Tongue (tissue), 1 donor: ENCODE measurements at regions not wholly inside any gene's neighbourhood (a gene's known extent, or its start where the extent isn't known, plus 50 kb on each side); places are given as distances from the start of the nearest gene placed in this dataset.

Experiments
- DNase-seq: peaks from one replicate; pipeline ENCODE4 v3.0.0-alpha.2; 2015

GRCh38 chr13:21757763-21758162, 86.9 kb downstream of the FGF9 start:
- no peak for DNase-seq

- DNase-seq: no peak
These were observed 87.6 kb downstream of the FGF9 start for GRCh38 chr13:21758441-21758840.

- no peak for DNase-seq
These were observed 88.6 kb downstream of the FGF9 start for GRCh38 chr13:21759463-21759862.

GRCh38 chr13:21759911-21760310, 89.0 kb downstream of the FGF9 start:
- DNase-seq: no peak

GRCh38 chr13:21761770-21762169, 90.9 kb downstream of the FGF9 start:
- DNase-seq: no peak

GRCh38 chr13:21762512-21762911, 91.6 kb downstream of the FGF9 start:
- DNase-seq: no peak

- no peak for DNase-seq
These were observed 96.2 kb downstream of the FGF9 start for GRCh38 chr13:21767032-21767431.

GRCh38 chr13:21771075-21771474, 100.2 kb downstream of the FGF9 start:
- DNase-seq: no peak

- DNase-seq: no peak
These were observed 106.3 kb downstream of the FGF9 start for GRCh38 chr13:21777166-21777565.

- DNase-seq: peak; percentile 48
These were observed 106.9 kb downstream of the FGF9 start for GRCh38 chr13:21777813-21778212.

- DNase-seq: no peak
These were observed 111.9 kb downstream of the FGF9 start for GRCh38 chr13:21782736-21783135.

- DNase-seq: no peak
These were observed 115.1 kb downstream of the FGF9 start for GRCh38 chr13:21785990-21786389.

GRCh38 chr13:21796066-21796465, 125.2 kb downstream of the FGF9 start:
- no peak for DNase-seq

GRCh38 chr13:21796775-21797514, 126.1 kb downstream of the FGF9 start:
- DNase-seq: no peak

- DNase-seq: no peak
These were observed 126.9 kb downstream of the FGF9 start for GRCh38 chr13:21797736-21798135.

GRCh38 chr13:21798181-21798580, 127.3 kb downstream of the FGF9 start:
- DNase-seq: no peak

- DNase-seq: no peak
These were observed 128.8 kb downstream of the FGF9 start for GRCh38 chr13:21799671-21800070.

GRCh38 chr13:21800837-21801616, 130.2 kb downstream of the FGF9 start:
- no peak for DNase-seq

GRCh38 chr13:21805733-21806132, 134.9 kb downstream of the FGF9 start:
- DNase-seq: peak; percentile 28

- DNase-seq: peak; percentile 56
These were observed 141.3 kb downstream of the FGF9 start for GRCh38 chr13:21812192-21812626.

GRCh38 chr13:21813110-21813509, 142.2 kb downstream of the FGF9 start:
- no peak for DNase-seq

- peak; percentile 14 for DNase-seq
These were observed 143.0 kb downstream of the FGF9 start for GRCh38 chr13:21813844-21814243.

- no peak for DNase-seq
These were observed 143.7 kb downstream of the FGF9 start for GRCh38 chr13:21814604-21815003.

GRCh38 chr13:21817878-21818277, 147.0 kb downstream of the FGF9 start:
- DNase-seq: no peak
